ENCODE measurements at regions not wholly inside any gene's neighbourhood (a gene's known extent, or its start where the extent isn't known, plus 50 kb on each side); places are given as distances from the start of the nearest gene placed in this dataset.

DNA sequence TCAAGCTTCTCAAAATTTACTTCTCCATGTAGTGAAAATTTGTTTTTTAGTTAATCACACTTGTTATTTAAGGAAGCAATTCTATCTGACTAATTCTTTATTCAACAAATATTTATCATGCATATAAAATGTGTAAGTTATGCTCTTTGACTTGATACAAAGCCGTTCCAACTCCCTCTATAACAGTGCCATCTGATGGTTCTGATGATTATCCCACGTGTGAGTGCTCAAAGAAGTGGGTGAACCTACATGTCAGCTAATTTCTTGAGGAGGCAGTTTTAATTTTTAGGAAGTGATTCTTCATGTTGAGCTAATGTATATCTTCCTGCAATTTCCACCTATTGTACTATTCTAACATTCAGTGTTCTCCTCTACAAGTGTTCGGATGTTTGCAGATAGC is 88.8 kb upstream of the BRINP1 start:
- no peak for FAIRE-seq

DNA sequence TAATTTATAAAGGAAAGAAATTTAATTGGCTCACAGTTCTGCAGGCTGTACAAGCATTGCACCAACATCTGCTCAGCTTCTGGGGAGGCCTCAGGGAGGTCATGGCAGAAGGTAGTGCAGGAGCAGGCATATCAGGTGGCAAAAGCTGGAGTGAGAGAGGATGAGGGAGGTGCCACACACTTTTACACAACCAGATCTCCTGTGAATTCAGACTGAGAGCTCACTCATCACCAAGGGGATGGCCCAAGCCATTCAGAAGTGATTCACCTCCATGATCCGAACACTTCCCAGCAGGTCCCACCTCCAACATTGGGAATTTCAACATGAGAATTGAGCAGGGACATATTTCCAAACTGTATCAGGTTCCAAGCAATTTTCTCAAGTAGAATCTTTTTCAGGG is 84.7 kb upstream of the BRINP1 start:
- TF ChIP-seq POLR2AphosphoS5 (IDR thresholded peaks at IDR 0.05; ENCODE audit: low read depth, low read length) (no peak), TAF1 (IDR thresholded peaks at IDR 0.05; ENCODE audit: low read depth, low read length) (no peak), SPI1 (IDR thresholded peaks at IDR 0.05; ENCODE audit: low read depth, low read length) (no peak), POU2F2 (IDR thresholded peaks at IDR 0.05; ENCODE audit: low read depth, low read length) (no peak), POLR2A (IDR thresholded peaks at IDR 0.05; ENCODE audit: low read depth, low read length) (no peak), PAX5 (IDR thresholded peaks at IDR 0.05; ENCODE audit: insufficient read depth, low read length, severe bottlenecking) (no peak)
- DNase-seq (ENCODE audit: insufficient read length, low spot score) (no peak), FAIRE-seq (no peak)

More for the DNA sequence above, 88.8 kb upstream of the BRINP1 start:
- DNase-seq (ENCODE audit: insufficient read length, low spot score) = no peak
- TF ChIP-seq TAF1 (IDR thresholded peaks at IDR 0.05; ENCODE audit: low read depth, low read length) (no peak), PAX5 (IDR thresholded peaks at IDR 0.05; ENCODE audit: insufficient read depth, low read length, severe bottlenecking) (no peak), POLR2AphosphoS5 (IDR thresholded peaks at IDR 0.05; ENCODE audit: low read depth, low read length) (no peak), POLR2A (IDR thresholded peaks at IDR 0.05; ENCODE audit: low read depth, low read length) (no peak), SPI1 (IDR thresholded peaks at IDR 0.05; ENCODE audit: low read depth, low read length) (no peak), POU2F2 (IDR thresholded peaks at IDR 0.05; ENCODE audit: low read depth, low read length) (no peak)

DNA sequence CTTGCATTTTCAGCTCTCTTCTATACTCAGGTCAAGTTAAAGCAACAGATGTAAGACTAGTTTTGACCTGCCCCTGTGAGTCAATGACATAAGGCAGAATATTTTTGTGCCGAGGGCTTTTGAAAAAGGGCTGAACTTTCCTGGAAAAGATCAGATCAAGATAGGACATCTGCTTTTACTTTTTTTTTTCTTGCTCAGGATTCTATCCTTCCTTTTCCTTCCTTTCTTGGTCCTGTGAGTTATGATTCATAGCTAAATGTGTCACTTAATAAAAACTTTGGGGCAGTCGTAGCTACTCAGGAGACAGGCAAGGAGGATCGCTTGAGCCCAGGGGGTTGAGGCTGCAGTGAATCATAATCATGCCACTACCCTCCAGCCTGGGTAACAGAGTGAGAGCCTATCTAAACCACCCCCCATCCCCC is 84.3 kb upstream of the BRINP1 start:
- DNase-seq (ENCODE audit: insufficient read length, low spot score) (no peak), FAIRE-seq (no peak)
- TF ChIP-seq PAX5 (IDR thresholded peaks at IDR 0.05; ENCODE audit: insufficient read depth, low read length, severe bottlenecking) (no peak), SPI1 (IDR thresholded peaks at IDR 0.05; ENCODE audit: low read depth, low read length) (no peak)

DNA sequence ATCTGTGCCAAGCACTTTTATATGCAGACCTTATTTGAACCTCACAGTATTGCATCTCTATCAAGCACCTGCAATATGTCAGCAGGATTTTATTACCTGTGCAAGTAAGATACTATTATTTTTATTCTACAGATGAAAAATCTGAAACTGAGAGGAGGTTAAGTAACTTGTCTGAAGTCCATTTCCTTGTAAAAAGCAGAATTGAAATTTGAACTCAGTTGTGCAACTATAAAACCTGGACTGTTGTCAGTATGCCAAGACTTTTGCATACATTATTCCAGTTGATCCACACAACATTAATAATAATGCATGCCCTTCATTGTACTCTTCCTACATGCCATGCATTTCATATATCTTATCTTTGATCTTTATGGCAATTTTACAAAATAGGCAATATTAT is 82.2 kb upstream of the BRINP1 start:
- TF ChIP-seq POU2F2 (IDR thresholded peaks at IDR 0.05; ENCODE audit: low read depth, low read length) (no peak), PAX5 (IDR thresholded peaks at IDR 0.05; ENCODE audit: insufficient read depth, low read length, severe bottlenecking) (no peak), SPI1 (IDR thresholded peaks at IDR 0.05; ENCODE audit: low read depth, low read length) (no peak), POLR2AphosphoS5 (IDR thresholded peaks at IDR 0.05; ENCODE audit: low read depth, low read length) (no peak), TAF1 (IDR thresholded peaks at IDR 0.05; ENCODE audit: low read depth, low read length) (no peak), POLR2A (IDR thresholded peaks at IDR 0.05; ENCODE audit: low read depth, low read length) (no peak)
- FAIRE-seq (no peak), DNase-seq (ENCODE audit: insufficient read length, low spot score) (no peak)

DNA sequence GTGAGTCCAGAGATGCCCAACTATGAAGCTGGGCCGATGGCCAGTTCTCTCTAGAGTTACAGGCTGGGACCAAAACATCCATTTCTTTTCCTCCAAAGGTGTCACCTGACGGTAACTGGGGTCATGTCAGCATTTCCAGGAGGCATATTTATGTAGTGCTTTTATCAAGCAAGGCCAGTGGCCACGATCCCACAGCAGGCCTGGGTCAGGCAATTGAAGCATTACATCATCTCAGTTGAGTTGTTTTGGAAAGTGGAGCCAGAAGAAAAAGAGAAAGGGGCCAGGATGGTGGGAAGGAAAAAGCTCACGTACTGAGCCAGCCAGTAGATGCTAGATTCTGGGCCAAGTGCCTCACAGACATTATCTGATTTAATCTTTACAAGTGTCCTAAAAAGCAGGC is 73.9 kb upstream of the BRINP1 start:
- no peak for DNase-seq (ENCODE audit: insufficient read length, low spot score)
- no peak for FAIRE-seq
- TF ChIP-seq SPI1 (IDR thresholded peaks at IDR 0.05; ENCODE audit: low read depth, low read length) (no peak), POU2F2 (IDR thresholded peaks at IDR 0.05; ENCODE audit: low read depth, low read length) (no peak), POLR2AphosphoS5 (IDR thresholded peaks at IDR 0.05; ENCODE audit: low read depth, low read length) (no peak), TAF1 (IDR thresholded peaks at IDR 0.05; ENCODE audit: low read depth, low read length) (no peak), PAX5 (IDR thresholded peaks at IDR 0.05; ENCODE audit: insufficient read depth, low read length, severe bottlenecking) (no peak), POLR2A (IDR thresholded peaks at IDR 0.05; ENCODE audit: low read depth, low read length) (no peak)

DNA sequence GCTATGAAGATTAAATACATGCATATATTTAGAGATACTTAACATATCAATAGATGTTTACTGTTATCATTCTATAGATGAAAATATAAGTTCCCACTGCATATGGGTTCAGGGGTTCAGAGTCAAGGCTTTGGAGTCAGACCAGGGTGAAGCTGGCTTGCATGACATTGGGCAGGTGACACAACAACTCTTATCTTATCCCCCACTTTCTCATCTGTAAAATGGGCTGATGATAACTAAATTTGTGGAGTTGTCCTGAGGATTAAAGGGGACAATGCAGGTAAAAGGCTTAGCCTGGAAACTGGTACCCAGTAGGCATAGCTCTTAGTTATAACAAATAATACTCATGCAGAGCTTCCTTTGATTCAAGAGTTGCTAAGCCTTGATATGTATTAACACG is 72.6 kb upstream of the BRINP1 start:
- no peak for DNase-seq (ENCODE audit: insufficient read length, low spot score)
- no peak for TF ChIP-seq POU2F2 (IDR thresholded peaks at IDR 0.05; ENCODE audit: low read depth, low read length)
- no peak for TF ChIP-seq SPI1 (IDR thresholded peaks at IDR 0.05; ENCODE audit: low read depth, low read length)
- no peak for TF ChIP-seq TAF1 (IDR thresholded peaks at IDR 0.05; ENCODE audit: low read depth, low read length)

DNA sequence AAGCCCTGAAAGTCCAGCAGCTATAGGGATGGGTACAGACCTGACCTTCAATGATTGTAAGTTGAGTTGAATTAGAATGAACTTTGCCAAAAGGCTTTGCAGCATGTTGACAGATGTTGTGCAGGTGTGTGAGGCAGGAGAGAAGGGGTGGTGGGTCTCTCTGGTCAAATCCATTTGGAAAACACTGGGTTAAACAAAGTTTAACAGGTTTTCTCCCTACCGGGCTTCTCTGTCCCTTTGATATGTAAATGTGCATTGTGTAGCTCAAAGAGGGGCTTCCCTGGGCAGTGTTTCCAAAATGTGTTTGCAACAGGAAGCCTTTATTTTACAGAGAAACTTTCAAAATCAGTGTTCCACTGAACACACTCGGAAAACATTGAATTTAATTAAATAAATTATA is 72.1 kb upstream of the BRINP1 start:
- FAIRE-seq (no peak), DNase-seq (ENCODE audit: insufficient read length, low spot score) (no peak)
- TF ChIP-seq SPI1 (IDR thresholded peaks at IDR 0.05; ENCODE audit: low read depth, low read length) = no peak
- no peak for TF ChIP-seq POU2F2 (IDR thresholded peaks at IDR 0.05; ENCODE audit: low read depth, low read length)
- TF ChIP-seq TAF1 (IDR thresholded peaks at IDR 0.05; ENCODE audit: low read depth, low read length) = no peak
- no peak for TF ChIP-seq POLR2A (IDR thresholded peaks at IDR 0.05; ENCODE audit: low read depth, low read length)
- no peak for TF ChIP-seq POLR2AphosphoS5 (IDR thresholded peaks at IDR 0.05; ENCODE audit: low read depth, low read length)
- no peak for TF ChIP-seq PAX5 (IDR thresholded peaks at IDR 0.05; ENCODE audit: insufficient read depth, low read length, severe bottlenecking)

More for the DNA sequence above, 72.6 kb upstream of the BRINP1 start:
- FAIRE-seq = no peak

DNA sequence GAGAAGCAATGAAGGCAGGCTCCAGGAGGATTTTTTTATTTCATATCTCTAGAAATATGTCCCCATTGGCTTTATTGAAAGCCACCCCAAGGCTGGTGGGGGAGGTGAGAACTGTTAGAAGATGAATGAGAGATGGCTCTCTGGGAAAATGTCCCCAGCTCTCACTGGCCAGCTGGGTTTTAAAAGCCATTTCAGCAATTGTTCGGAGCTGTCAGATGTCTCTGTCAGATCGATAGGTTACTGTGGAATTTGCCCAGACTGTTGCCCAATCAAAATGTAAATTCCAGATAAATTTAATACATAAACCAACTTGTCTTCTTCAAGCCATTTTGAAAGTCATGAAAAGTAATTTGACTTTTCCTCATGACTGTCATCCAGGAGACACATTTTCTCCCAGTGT is 67.0 kb upstream of the BRINP1 start:
- FAIRE-seq (no peak), DNase-seq (ENCODE audit: insufficient read length, low spot score) (no peak)
- TF ChIP-seq PAX5 (IDR thresholded peaks at IDR 0.05; ENCODE audit: insufficient read depth, low read length, severe bottlenecking) = no peak
- no peak for TF ChIP-seq POLR2A (IDR thresholded peaks at IDR 0.05; ENCODE audit: low read depth, low read length)
- TF ChIP-seq SPI1 (IDR thresholded peaks at IDR 0.05; ENCODE audit: low read depth, low read length) = no peak
- no peak for TF ChIP-seq TAF1 (IDR thresholded peaks at IDR 0.05; ENCODE audit: low read depth, low read length)
- TF ChIP-seq POU2F2 (IDR thresholded peaks at IDR 0.05; ENCODE audit: low read depth, low read length) = no peak
- TF ChIP-seq POLR2AphosphoS5 (IDR thresholded peaks at IDR 0.05; ENCODE audit: low read depth, low read length) = no peak

DNA sequence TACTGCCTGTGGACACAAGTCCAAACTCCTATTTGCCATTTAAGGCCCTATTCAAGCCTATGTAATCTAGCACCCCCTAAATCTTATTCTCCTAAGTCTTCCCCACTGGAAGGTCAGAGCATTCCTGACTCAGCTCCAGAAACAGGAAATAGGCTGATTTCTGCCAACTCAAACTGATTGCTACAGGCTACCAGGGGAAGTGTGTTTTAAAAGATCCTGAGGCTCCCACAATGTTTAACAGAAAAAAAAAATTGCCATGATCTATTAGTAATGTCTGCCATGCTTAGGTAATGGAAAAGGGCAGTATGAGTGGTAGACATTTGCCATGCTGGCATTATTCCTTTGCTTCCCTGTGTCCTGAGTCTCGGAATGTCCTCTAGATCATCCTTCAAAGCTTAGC is 65.8 kb upstream of the BRINP1 start:
- no peak for FAIRE-seq
- no peak for TF ChIP-seq POLR2A (IDR thresholded peaks at IDR 0.05; ENCODE audit: low read depth, low read length)
- TF ChIP-seq SPI1 (IDR thresholded peaks at IDR 0.05; ENCODE audit: low read depth, low read length) = no peak
- TF ChIP-seq PAX5 (IDR thresholded peaks at IDR 0.05; ENCODE audit: insufficient read depth, low read length, severe bottlenecking) = no peak
- TF ChIP-seq TAF1 (IDR thresholded peaks at IDR 0.05; ENCODE audit: low read depth, low read length) = no peak
- TF ChIP-seq POU2F2 (IDR thresholded peaks at IDR 0.05; ENCODE audit: low read depth, low read length) = no peak
- no peak for TF ChIP-seq POLR2AphosphoS5 (IDR thresholded peaks at IDR 0.05; ENCODE audit: low read depth, low read length)
- no peak for DNase-seq (ENCODE audit: insufficient read length, low spot score)

DNA sequence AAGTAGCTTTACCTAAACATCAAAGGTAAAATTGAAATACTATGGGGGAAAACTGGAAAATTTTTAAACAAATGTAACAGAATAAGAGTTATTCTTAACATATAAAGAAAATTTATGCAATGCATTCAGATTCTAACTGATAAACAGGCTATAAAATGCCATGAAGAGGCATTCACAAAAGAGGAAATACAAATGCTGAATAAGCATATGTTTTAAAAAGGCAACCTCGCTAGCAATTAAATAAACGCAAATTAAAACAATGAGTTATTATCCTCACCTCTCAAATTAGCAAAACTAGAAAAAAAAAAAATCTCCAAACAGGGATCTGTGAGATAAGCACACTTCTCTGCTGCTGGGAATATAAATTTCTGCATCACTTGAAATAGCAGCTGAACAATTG is 63.2 kb upstream of the BRINP1 start:
- no peak for FAIRE-seq

More for the DNA sequence above, 63.2 kb upstream of the BRINP1 start:
- TF ChIP-seq SPI1 (IDR thresholded peaks at IDR 0.05; ENCODE audit: low read depth, low read length) = no peak
- TF ChIP-seq POLR2AphosphoS5 (IDR thresholded peaks at IDR 0.05; ENCODE audit: low read depth, low read length) = no peak
- TF ChIP-seq POLR2A (IDR thresholded peaks at IDR 0.05; ENCODE audit: low read depth, low read length) = no peak
- no peak for TF ChIP-seq POU2F2 (IDR thresholded peaks at IDR 0.05; ENCODE audit: low read depth, low read length)
- no peak for TF ChIP-seq TAF1 (IDR thresholded peaks at IDR 0.05; ENCODE audit: low read depth, low read length)
- no peak for TF ChIP-seq PAX5 (IDR thresholded peaks at IDR 0.05; ENCODE audit: insufficient read depth, low read length, severe bottlenecking)
- no peak for DNase-seq (ENCODE audit: insufficient read length, low spot score)

Data from GM12891 (cell line).